Omental fat pad (tissue), 3 donors: ENCODE measurements at regions not wholly inside any gene's neighbourhood (a gene's known extent, or its start where the extent isn't known, plus 50 kb on each side); places are given as distances from the start of the nearest gene placed in this dataset.
"Not testable (repeated sequence)": the region's sequence is repeated elsewhere in the genome, so short reads cannot be mapped to it uniquely, and the experiment has no call there.

Experiments used
- ATAC-seq: fragments of 150-250 bp; one replicate; pipeline ENCODE4 v1.9.1; 2016; ENCODE audit warnings: mild to moderate bottlenecking, moderate library complexity; ENCODE audit not compliant: low FRiP score
- DNase-seq: peaks from one replicate; pipeline ENCODE4 v3.0.0-alpha.2; 2019; ENCODE audit warnings: low spot score
- TF ChIP-seq, protein P1 (sequence below), 3 donors: fragments of 450-650 bp; IDR thresholded peaks; one replicate each; pipeline ENCODE4 v1.5.1; 2016 to 2017; ENCODE audit warnings: antibody characterized with exemption in 3 of 3, mild to moderate bottlenecking in 3 of 3, moderate library complexity in 2 of 3

DNA sequence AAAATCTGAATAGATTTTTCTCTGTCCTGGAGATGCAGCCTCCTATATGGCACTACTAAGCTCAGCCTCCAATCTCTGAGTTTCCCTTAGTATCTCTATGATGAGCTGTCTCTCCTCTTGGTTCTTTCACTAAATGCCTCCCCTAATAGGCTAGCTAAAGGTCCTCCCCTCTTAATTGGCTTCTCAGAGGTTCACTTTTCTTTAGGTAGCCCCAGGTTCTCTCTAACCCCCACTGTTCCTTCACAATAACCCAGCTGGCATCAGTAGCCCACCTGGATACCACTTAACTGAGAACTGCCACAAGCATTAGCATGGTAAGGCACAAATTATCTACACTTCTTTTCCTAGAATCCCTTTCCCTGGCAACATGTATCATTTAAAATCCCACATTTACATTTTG is 523.2 kb downstream of the IGSF11 start:
- TF ChIP-seq, protein P1, sequence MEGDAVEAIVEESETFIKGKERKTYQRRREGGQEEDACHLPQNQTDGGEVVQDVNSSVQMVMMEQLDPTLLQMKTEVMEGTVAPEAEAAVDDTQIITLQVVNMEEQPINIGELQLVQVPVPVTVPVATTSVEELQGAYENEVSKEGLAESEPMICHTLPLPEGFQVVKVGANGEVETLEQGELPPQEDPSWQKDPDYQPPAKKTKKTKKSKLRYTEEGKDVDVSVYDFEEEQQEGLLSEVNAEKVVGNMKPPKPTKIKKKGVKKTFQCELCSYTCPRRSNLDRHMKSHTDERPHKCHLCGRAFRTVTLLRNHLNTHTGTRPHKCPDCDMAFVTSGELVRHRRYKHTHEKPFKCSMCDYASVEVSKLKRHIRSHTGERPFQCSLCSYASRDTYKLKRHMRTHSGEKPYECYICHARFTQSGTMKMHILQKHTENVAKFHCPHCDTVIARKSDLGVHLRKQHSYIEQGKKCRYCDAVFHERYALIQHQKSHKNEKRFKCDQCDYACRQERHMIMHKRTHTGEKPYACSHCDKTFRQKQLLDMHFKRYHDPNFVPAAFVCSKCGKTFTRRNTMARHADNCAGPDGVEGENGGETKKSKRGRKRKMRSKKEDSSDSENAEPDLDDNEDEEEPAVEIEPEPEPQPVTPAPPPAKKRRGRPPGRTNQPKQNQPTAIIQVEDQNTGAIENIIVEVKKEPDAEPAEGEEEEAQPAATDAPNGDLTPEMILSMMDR (IDR thresholded peaks at IDR 0.05) = no peak
- DNase-seq (no peak), ATAC-seq (no peak)

DNA sequence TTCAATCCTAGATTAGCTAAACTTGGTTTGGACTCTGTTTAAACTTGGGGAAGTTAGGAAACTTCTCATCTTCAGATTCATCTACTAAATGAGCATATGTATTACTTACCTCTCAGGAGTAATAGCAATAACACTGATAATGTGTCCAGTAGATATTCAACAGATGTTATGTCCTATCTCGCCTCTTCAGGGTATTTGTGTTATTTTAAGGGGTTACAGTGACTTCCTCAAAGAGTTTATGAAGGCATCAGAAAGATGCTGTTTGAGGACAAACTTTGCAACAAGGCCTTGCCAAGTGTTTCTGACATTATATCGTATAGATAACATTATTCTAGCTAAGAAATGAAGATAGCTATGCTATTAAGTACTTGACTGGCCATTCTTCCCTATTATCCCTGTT is 522.3 kb downstream of the IGSF11 start:
- TF ChIP-seq, protein P1 (IDR thresholded peaks at IDR 0.05) = no peak
- no peak for DNase-seq
- ATAC-seq = no peak

DNA sequence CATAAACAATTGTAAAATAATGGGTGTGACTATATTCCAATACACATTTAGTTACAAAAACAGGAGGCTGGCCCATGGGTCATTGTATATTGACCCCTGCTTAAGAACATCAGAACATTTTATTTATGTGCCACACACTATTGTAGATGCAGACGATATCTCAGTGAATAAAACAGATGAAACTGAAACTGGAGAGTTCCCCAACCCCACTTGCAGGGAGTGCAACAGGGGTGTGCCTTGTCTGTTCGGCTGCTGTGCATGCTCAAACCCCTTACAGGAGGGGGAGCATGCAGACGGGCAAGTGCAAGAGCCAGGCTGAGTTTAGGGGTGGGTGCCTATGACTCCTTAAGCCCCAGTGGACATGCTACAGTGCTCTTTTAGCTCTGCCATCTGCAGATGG is 509.6 kb downstream of the IGSF11 start:
- no peak for DNase-seq
- TF ChIP-seq, protein P1 (IDR thresholded peaks at IDR 0.05) = no peak

DNA sequence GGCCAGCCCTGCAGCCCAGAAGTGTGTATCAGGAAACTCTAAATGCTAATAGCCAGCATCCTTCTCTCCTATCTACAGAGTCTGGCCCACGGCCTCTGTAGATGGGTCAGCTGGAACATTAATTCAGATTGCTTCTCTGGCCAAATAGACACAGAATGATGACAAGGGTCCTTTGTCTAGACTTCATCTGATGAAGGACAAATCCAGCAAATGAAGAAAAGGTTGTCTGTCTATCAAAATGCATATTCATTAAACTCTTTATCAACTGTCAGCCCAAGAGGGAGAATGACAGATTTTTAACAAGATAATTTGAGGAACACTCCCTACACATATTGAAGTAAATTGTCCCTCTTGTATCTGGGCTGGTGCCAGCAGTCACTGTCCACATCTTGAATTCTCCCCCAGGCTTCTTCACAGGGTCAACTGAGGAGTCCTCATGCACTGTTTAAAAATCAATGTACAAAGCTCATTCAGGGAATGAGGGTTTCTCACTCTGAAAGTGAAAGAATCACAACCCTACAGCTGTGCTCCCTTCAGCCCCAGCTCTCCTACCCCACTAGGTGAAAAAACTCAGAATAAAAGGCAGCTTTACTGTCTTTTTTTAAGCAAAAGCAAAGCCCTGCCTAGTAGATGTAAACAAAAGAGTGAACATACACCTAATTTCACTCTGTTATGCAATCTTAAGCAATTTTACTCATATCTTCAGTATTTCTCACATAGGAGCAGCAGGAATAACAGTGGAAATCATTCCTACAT is 507.7 kb downstream of the IGSF11 start:
- DNase-seq = no peak
- TF ChIP-seq, protein P1 (IDR thresholded peaks at IDR 0.05) = no peak
- ATAC-seq = no peak

More for the DNA sequence above, 509.6 kb downstream of the IGSF11 start:
- no peak for ATAC-seq

DNA sequence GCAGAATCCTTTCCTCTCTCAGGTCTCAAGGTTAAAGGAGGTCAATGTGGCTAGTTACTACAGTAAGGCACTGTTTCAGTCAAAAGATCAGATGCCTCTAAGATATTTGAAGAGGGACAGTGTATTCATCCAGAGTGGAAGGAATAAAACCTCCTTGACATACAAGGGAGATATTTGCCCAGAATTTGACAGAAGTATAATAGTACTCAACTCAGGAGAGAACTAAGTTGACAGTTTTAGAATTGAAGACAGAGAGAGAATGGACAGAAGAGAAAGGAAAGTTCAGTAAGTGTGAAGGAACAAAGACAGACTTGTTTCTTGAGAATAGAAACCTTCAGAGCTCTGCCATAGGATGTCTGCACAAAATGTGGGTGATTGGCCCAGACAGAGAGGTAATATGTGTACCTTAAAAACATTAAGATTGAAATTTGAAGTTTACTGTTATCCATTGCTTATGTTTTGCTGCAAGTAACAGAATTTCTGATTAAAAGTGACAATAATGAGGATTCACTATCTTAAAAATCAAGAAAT is 507.1 kb downstream of the IGSF11 start:
- ATAC-seq (no peak), DNase-seq (no peak)
- TF ChIP-seq, protein P1 (IDR thresholded peaks at IDR 0.05) = no peak

DNA sequence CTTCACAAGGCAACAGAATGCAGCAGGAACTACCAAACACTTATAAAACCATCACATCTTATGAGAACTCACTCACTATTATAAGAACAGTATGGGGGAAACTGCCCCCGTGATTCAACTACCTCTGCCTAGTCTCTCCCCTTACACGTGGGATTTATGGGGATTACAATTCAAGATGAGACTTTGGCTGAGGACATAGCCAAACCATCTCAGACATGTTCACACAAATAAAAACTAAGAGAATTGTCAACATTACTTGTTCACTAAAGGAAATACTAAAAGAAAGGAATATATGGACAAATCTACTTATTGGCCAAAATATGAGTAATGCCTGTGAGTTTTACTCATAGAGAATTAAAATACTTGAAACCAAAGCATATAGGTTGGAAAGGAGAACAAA is 505.1 kb downstream of the IGSF11 start:
- ATAC-seq (no peak), DNase-seq (no peak)
- TF ChIP-seq, protein P1 (IDR thresholded peaks at IDR 0.05) = no peak

DNA sequence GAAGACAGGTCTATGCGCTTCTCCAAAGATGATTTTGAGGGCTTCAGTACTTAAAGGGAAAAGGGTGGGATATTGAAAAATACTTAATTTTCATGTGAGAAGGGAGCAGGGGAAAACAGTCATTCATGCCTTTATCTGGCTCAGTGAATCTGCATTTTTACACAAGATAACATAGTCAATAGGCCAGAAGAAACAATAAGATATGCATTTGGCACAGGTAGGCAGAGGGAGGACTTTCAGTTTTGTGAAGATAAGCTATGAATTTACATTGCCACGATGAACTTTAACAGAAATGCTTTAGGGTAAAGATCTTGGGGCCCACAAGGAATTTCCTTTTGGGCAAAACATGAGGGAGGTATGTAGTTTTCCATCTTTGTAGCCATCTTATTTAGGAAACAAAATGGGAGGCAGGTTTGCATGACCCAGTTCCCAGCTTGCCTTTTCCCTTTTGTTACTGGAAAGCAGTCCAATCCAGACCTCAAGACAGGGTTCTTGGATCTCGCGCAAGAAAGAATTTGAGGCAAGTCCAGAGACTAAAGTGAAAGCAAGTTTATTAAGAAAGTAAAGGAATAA is 504.2 kb downstream of the IGSF11 start:
- TF ChIP-seq, protein P1 (IDR thresholded peaks at IDR 0.05) = no peak
- no peak for DNase-seq
- ATAC-seq = no peak

DNA sequence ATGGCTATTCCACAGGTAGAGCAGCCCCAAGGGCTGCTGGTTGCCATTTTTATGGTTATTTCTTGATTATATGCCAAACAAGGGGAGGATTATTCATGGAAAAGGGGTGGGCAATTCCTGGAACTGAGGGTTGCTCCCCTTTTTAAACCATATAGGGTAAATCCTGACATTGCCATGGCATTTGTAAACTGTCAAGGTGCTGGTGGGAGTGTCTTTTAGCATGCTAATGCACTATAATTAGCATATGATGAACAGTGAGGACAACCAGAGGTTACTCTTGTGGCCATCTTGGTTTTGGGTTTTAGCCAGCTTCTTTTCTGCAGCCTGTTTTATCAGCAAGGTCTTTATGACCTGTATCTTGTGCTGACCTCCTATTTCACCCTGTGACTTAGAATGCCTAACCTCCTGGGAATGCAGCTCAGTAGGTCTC is 503.7 kb downstream of the IGSF11 start:
- DNase-seq, ATAC-seq: not testable (repeated sequence)
